ENCODE measurements at regions not wholly inside any gene's neighbourhood (a gene's known extent, or its start where the extent isn't known, plus 50 kb on each side); places are given as distances from the start of the nearest gene placed in this dataset.
A peak's percentile ranks its signal among the peaks of the same experiment; 100 is the strongest.

DNA sequence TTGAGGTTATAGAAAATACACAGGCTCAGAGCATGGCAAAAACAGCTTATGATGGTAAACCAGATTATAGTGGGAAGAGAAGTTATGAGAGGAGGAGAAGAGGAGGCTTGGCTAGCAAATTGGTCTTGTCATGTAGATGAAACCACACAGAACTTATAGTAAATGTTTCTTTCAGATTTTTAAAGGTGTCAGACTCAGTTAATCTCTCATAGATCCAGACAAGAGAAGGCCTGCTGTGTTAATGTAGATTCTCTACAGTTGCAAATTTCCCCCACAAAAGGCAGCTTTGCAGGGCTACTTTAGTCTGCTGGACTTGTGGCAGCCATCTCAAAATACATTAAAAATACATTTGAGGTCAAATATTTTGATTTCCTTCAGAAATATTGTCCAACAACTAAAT lies 1731.7 kb downstream of the ARAP2 start:
- Histone ChIP-seq H3K4me3 (no peak overlapping the region), H3K4me1 (ENCODE audit: low read depth) (peaks cover 5% of the 10 kb centered on the region), H3K9me3 (ENCODE audit: low read depth) (no peaks in the 10 kb centered on the region), H3K27me3 (no peaks in the 10 kb centered on the region), H3K27ac (no peak overlapping the region), H3K36me3 (no peaks in the 10 kb centered on the region)
- TF ChIP-seq, protein P1, sequence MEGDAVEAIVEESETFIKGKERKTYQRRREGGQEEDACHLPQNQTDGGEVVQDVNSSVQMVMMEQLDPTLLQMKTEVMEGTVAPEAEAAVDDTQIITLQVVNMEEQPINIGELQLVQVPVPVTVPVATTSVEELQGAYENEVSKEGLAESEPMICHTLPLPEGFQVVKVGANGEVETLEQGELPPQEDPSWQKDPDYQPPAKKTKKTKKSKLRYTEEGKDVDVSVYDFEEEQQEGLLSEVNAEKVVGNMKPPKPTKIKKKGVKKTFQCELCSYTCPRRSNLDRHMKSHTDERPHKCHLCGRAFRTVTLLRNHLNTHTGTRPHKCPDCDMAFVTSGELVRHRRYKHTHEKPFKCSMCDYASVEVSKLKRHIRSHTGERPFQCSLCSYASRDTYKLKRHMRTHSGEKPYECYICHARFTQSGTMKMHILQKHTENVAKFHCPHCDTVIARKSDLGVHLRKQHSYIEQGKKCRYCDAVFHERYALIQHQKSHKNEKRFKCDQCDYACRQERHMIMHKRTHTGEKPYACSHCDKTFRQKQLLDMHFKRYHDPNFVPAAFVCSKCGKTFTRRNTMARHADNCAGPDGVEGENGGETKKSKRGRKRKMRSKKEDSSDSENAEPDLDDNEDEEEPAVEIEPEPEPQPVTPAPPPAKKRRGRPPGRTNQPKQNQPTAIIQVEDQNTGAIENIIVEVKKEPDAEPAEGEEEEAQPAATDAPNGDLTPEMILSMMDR (IDR thresholded peaks at IDR 0.05; ENCODE audit: low read depth, low read length) = no peak
- DNase-seq (ENCODE audit: low read depth in 1 of 2, low spot score in 1 of 2) = no peak

DNA sequence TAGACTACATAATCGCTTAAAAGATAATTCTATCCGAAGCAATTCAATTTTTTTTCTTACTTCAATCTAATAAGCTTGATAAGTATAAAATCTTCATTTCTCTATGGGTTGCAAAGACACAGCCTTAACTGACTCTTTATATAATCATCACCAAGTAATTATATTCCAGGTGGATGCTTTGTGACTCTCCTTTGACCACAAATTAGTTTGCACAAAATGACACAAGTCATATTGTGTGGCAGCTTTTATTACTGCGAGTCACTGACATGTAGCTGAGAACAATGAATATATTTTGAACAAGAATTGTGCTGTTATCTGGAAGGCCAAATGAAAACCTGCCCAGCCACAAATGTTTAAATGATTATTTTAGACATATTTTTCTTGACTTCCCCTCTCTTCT lies 1727.8 kb downstream of the ARAP2 start:
- Histone ChIP-seq H3K36me3 (no peaks in the 10 kb centered on the region), H3K27me3 (no peaks in the 10 kb centered on the region), H3K27ac (no peak overlapping the region), H3K4me3 (no peak overlapping the region), H3K9me3 (ENCODE audit: low read depth) (no peaks in the 10 kb centered on the region), H3K4me1 (ENCODE audit: low read depth) (peaks cover 5% of the 10 kb centered on the region)
- DNase-seq (ENCODE audit: low read depth in 1 of 2, low spot score in 1 of 2) = no peak
- TF ChIP-seq, protein P1 (IDR thresholded peaks at IDR 0.05; ENCODE audit: low read depth, low read length) = no peak

DNA sequence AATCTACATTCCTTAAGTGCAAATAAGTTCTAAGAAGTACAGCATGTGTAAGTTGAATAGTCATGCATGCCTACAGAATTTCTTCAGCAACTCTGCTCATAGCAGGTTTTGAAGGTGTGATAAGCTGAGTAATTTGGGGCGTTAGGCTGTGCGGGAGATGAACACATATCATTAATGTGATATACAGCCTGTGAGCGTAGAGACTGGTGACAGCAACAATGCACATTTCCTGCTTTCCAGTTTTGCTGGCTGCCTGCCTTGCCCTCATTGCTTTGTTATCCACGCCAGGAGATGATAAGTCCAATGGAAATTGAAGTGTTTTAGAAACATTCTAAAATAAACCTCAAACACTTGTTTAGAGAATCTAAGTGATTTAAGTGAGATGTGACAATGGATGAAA lies 1709.4 kb downstream of the ARAP2 start:
- no peaks in the 10 kb centered on the region for H3K27me3 ChIP-seq
- no peaks in the 10 kb centered on the region for H3K36me3 ChIP-seq
- TF ChIP-seq, protein P1 (IDR thresholded peaks at IDR 0.05; ENCODE audit: low read depth, low read length) = no peak
- peaks cover 4% of the 10 kb centered on the region for H3K4me1 ChIP-seq (ENCODE audit: low read depth)
- H3K27ac ChIP-seq = no peak overlapping the region
- peak; percentile 1 to 14 for DNase-seq (ENCODE audit: low read depth in 1 of 2, low spot score in 1 of 2)
- H3K9me3 ChIP-seq (ENCODE audit: low read depth) = no peaks in the 10 kb centered on the region
- H3K4me3 ChIP-seq = no peak overlapping the region

DNA sequence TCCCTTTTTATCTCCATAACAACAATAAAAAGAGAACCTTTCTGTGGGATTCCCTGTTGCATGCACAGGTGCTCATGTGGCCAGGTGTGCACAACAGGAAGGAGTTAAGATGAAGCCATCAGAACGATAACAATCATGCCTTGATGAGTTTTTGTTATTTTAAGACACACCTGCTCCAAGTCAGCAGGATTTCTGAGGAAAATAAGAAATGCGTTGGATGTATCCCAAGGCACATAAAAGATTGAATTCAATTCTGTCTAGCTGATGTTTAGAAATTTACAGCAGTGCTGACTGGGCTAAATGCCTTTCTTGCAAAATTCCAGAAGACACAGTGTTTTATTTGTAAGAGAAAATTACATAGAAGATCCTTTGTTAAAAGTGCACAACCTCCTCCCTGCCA lies 1678.2 kb downstream of the ARAP2 start:
- Histone ChIP-seq H3K27me3 (no peaks in the 10 kb centered on the region), H3K9me3 (ENCODE audit: low read depth) (no peaks in the 10 kb centered on the region), H3K4me1 (ENCODE audit: low read depth) (no peaks in the 10 kb centered on the region), H3K4me3 (no peak overlapping the region), H3K36me3 (no peaks in the 10 kb centered on the region), H3K27ac (no peak overlapping the region)
- no peak for DNase-seq (ENCODE audit: low read depth in 1 of 2, low spot score in 1 of 2)
- TF ChIP-seq, protein P1 (IDR thresholded peaks at IDR 0.05; ENCODE audit: low read depth, low read length) = no peak

DNA sequence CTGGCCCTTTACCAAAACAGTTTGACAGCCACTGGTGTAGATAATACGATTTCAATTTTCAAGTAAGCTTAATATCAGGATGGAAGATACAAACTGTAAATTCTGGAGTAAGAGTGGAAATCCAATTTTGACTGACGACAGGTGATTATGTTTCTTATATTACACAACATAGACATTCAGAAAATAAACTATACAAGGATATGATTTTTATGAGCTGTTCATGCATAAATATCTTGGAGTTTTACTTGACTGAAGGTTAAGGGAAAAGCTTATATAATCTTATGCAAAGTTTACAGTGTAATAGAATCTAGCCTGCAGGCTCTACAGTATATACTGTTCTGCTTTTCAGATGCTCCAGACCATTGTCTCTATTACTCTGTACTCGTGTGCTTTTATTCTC lies 1672.3 kb downstream of the ARAP2 start:
- H3K27me3 ChIP-seq = no peaks in the 10 kb centered on the region
- H3K27ac ChIP-seq = no peak overlapping the region
- TF ChIP-seq, protein P1 (IDR thresholded peaks at IDR 0.05; ENCODE audit: low read depth, low read length) = no peak
- H3K4me3 ChIP-seq = no peak overlapping the region
- H3K36me3 ChIP-seq = no peaks in the 10 kb centered on the region
- H3K4me1 ChIP-seq (ENCODE audit: low read depth) = no peaks in the 10 kb centered on the region
- no peak for DNase-seq (ENCODE audit: low read depth in 1 of 2, low spot score in 1 of 2)
- H3K9me3 ChIP-seq (ENCODE audit: low read depth) = no peaks in the 10 kb centered on the region

DNA sequence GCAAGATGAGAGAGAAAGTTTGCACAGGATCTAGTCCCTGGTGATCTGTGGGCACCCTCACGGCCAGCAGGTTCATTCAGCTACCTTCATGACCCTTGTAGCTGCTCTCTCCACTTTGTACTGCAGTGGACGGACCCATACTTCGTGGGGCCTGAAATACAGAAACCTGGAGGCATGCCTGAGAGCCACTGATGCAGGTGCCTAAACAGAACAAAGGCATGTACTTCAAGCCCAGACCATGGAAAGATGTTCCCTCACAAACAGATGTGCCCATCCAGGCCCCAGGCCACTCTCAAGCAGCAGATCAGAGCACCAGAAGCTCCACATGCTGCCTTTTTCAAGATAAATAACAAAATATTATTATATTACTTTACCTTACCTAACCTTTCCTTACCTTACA lies 1629.0 kb downstream of the ARAP2 start:
- no peaks in the 10 kb centered on the region for H3K36me3 ChIP-seq
- no peaks in the 10 kb centered on the region for H3K27me3 ChIP-seq
- no peak for DNase-seq (ENCODE audit: low read depth in 1 of 2, low spot score in 1 of 2)
- H3K4me3 ChIP-seq = no peak overlapping the region
- TF ChIP-seq, protein P1 (IDR thresholded peaks at IDR 0.05; ENCODE audit: low read depth, low read length) = no peak
- no peaks in the 10 kb centered on the region for H3K9me3 ChIP-seq (ENCODE audit: low read depth)
- no peak overlapping the region for H3K27ac ChIP-seq
- H3K4me1 ChIP-seq (ENCODE audit: low read depth) = no peaks in the 10 kb centered on the region
